Posterior cingulate gyrus (tissue), 11 donors: ENCODE measurements at regions not wholly inside any gene's neighbourhood (a gene's known extent, or its start where the extent isn't known, plus 50 kb on each side); places are given as distances from the start of the nearest gene placed in this dataset.

Experiments used
- DNase-seq, 10 donors: peaks; one replicate each; pipeline versions ENCODE4 v3.0.0 to v3.0.0-alpha.2; 2020 to 2021; ENCODE audit warnings: mixed read lengths in 3 of 10
- intact Hi-C: fragments of 100-400 bp; cut with DNase I; formaldehyde crosslinking; loops from one replicate; pipeline ENCODE4 v1.15.1; 2023

- intact Hi-C loops = no loop called here
- DNase-seq = no peak
Measured at GRCh38 chr3:94256888-94257813, 194.3 kb downstream of the NSUN3 start.

DNA sequence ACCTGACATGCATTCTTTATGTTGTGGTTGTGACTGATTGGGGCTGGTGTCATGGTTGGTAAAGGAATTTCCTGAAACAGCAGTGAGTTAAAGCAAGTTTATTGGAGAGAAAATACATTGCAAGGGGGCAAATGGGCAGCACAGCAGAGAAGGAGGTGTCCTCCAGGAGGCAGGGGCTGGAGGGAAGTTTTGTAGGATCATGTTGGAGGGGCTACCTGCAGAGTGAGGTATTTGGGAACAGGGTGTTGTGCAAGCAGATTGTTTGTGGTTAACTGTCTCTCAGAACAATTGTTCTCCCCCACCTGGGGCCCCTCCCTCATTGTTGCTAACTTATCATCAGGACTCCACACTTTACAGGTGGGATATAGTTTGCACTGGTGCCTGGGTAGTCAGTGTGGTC lies 196.0 kb downstream of the NSUN3 start:
- DNase-seq = no peak
- intact Hi-C loops = no loop called here

DNA sequence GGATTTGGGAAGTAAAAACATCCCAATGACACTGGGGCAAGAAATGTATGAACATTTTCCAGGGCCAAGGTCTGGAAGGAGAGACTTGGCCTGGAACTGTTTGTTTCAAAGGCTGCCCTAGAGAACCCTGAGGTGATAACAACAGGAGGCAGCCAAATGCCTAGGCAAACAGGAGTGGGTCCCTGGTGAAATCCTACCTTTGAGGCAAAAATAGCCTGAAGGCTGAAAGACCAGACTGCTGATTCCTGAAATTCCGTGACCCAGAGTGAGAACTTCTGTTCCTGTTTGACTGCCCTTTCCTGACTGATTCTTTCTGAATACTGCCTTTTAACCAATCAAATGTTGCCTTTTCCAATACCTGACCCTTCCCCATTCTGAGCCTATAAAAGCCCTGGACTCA lies 196.4 kb downstream of the NSUN3 start:
- no peak for DNase-seq
- intact Hi-C loops = no loop called here

DNA sequence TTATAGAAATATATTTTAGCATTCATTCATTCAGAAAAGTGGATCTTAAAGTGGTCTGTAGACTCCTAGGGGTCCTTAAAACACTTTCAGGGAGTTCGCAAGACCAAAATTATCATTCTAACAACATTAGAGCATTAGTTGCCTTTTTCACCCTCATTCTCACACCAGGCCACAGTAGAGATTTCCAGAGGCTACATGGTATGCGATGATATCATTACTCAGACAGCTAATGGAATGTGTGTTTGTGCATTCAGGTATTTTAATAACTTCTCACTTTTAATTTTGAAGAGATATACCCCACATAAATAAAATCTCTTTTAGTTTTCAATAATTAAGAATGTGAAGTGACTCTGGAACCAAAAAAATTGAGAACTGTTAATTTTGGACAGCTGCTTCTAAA lies 206.9 kb downstream of the NSUN3 start:
- intact Hi-C loops = no loop called here
- DNase-seq = no peak

DNA sequence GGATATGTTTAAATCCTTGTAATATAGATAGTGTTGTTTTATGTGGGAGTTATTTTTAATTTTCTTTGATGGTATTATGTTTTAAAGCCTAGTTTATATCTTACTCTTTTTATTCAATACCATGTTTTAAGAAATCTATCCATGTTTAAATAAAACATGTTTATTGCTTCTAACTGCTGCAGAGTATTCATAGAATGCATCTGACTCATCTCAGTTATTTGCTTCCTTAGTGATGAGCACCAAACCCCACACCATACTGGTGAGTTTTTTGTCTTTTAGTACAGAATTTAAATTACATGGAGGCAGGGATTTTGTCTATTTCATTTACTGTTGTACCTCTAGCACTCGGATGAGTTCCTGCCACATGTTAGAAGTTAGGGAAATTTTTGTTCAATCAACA lies 209.2 kb downstream of the NSUN3 start:
- DNase-seq = no peak
- intact Hi-C loops = no loop called here

DNA sequence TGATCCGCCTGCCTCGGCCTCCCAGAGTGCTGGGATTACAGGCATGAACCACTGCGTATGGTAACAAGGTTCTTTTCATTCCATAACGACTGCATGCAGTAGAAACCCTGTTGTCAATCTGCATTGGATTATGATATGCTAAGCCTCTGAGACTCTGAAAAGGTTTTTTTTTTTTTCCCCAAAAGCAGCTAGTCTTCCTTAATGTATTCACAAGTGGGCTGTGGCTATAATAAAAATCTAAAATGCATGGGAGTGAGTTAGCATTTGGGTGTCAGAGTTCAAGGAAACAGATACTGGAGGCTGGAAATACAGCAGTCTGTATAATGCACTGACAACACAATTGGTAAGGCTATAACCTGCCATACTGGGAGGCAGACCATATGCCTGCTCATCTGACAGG lies 218.1 kb downstream of the NSUN3 start:
- DNase-seq = no peak
- intact Hi-C loops = no loop called here

- intact Hi-C loops = loop anchor here (5.0 kb wide), 1 partner anchor 169 kb away; no protein-coding TSS in a partner anchor
- no peak for DNase-seq
Measured at GRCh38 chr3:94285872-94286271, 223.0 kb downstream of the NSUN3 start.

GRCh38 chr3:94291686-94292085 lies 228.8 kb downstream of the NSUN3 start:
- no peak for DNase-seq

GRCh38 chr3:94292151-94292550 lies 229.3 kb downstream of the NSUN3 start:
- intact Hi-C loops = no loop called here

More at GRCh38 chr3:94291686-94292085, 228.8 kb downstream of the NSUN3 start:
- intact Hi-C loops = no loop called here

GRCh38 chr3:94293793-94294195 lies 230.9 kb downstream of the NSUN3 start:
- intact Hi-C loops = no loop called here
- DNase-seq = no peak

More at GRCh38 chr3:94292151-94292550, 229.3 kb downstream of the NSUN3 start:
- no peak for DNase-seq

- intact Hi-C loops = no loop called here
- no peak for DNase-seq
Measured at GRCh38 chr3:94294806-94295205, 231.9 kb downstream of the NSUN3 start.

DNA sequence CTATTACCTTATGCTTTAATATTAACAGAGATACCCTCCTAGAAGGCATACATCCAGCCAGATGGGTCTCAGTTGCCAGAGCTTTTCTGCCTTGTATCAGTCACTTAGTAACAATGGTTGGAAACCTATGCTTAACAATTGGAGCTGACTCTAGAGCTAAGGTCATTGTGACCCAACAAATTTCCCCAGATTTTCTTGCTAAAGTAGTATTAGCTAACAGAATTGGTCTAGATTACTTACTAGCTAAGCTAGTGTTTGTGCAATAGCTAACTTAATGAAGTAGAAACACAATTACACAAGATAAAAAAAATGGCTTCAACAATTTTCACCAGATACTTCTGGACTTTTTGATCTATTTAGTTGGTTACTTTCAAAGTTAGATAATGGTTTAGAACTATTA lies 236.9 kb downstream of the NSUN3 start:
- intact Hi-C loops = no loop called here
- no peak for DNase-seq

- no peak for DNase-seq
- intact Hi-C loops = no loop called here
Measured at GRCh38 chr3:94301366-94301765, 238.5 kb downstream of the NSUN3 start.

DNA sequence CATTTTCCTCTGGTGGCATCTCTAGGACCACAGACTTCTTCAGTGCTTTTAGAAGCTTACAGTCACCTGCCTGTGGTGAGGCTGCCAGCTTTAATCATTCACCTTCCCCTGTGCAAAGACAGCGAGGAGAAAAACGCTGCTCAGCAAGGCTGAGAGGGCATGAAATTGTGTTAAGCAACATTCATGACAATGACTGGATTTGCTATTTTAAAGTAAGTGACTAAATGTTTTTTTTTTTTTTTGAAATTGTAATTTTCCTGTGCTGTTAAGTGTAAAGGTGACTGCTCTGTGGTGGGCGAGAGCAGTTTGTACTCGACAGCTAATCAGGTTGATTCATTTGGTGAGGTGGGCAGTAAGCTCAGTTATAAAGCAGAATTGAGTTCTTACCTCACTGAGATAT lies 240.4 kb downstream of the NSUN3 start:
- intact Hi-C loops = no loop called here
- DNase-seq = no peak

DNA sequence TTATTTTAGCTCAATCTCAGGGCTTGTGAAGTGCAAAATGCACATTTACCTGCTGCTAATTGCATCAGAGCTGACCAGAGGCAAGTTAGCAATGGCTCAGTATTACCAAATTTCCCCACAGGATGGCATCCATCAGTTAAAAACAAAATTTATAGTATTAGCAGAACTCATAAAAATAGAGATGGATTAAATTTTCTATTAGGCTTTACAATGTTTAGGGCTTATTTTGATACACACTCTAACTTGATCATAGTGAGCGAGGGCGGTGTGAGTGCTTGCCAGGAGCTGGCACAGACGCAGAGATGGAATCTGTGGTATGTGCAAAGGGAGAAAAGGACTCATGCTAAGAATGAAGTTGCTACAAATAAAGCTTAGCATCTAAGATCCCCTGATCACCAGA lies 241.0 kb downstream of the NSUN3 start:
- intact Hi-C loops = no loop called here
- DNase-seq = peak in 4 of 10 donors; percentile 31 to 81 (median 70)

DNA sequence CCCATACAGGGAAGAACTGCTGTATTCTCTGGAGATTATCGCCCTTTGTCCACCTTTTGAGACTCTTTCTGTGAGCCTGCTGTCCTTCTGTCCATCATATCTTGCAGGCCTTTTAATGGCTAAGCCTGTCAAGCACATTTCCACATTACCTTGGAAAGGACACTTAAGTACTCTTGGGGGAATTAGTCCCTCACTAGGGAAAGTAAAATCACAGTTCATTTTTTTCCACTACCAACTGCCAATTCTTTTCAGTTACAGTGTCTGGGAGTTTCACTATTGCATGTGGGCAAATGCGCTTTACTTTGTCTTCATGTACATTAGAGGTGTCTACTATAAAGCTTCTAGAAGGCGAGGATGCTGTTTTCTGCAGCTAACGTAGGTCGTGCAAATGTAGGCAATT lies 242.1 kb downstream of the NSUN3 start:
- DNase-seq = no peak
- intact Hi-C loops = no loop called here

- intact Hi-C loops = no loop called here
- no peak for DNase-seq
Measured at GRCh38 chr3:94305835-94306611, 243.2 kb downstream of the NSUN3 start.

GRCh38 chr3:94307588-94307987 lies 244.7 kb downstream of the NSUN3 start:
- intact Hi-C loops = no loop called here
- DNase-seq = no peak

DNA sequence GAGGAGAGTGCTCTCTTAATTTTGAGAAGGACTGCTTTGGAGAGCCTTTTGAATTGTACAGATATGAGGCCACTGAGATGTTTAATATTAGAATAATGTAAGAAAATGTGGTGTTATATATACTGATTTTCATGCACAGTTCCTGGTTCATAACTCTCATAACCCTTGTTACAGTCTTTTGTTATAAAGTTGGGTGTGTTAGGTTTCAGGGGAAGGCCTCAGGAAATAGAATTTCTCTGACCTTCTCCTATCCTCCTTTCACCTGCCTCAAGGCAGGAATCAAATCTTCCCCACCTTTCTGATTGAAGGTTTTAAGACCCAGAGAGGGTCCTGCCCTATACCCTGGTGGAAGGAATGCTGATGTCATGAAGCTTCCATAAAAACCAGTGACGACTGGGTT lies 245.9 kb downstream of the NSUN3 start:
- intact Hi-C loops = no loop called here
- DNase-seq = no peak

GRCh38 chr3:94310341-94311135 lies 247.7 kb downstream of the NSUN3 start:
- no peak for DNase-seq
- intact Hi-C loops = no loop called here

- intact Hi-C loops = no loop called here
- DNase-seq = no peak
Measured at GRCh38 chr3:94311651-94312050, 248.8 kb downstream of the NSUN3 start.
